ENCODE measurements at regions not wholly inside any gene's neighbourhood (a gene's known extent, or its start where the extent isn't known, plus 50 kb on each side); places are given as distances from the start of the nearest gene placed in this dataset.
A peak's percentile ranks its signal among the peaks of the same experiment; 100 is the strongest.

GRCh38 chr18:45231617-45232016, 383.7 kb upstream of the SLC14A2 start:
- FAIRE-seq, result no peak

- no peak for FAIRE-seq
These were observed 383.2 kb upstream of the SLC14A2 start for GRCh38 chr18:45232061-45232460.

GRCh38 chr18:45236676-45237075, 378.6 kb upstream of the SLC14A2 start:
- FAIRE-seq, result no peak

GRCh38 chr18:45237343-45238098, 377.8 kb upstream of the SLC14A2 start:
- FAIRE-seq, result no peak

GRCh38 chr18:45241271-45241670, 374.0 kb upstream of the SLC14A2 start:
- FAIRE-seq, result no peak

- no peak for FAIRE-seq
These were observed 373.2 kb upstream of the SLC14A2 start for GRCh38 chr18:45241982-45242565.

- FAIRE-seq, result no peak
These were observed 371.8 kb upstream of the SLC14A2 start for GRCh38 chr18:45243340-45244110.

- FAIRE-seq, result no peak
These were observed 370.2 kb upstream of the SLC14A2 start for GRCh38 chr18:45245091-45245511.

GRCh38 chr18:45248240-45248903, 366.9 kb upstream of the SLC14A2 start:
- FAIRE-seq, result no peak

- peak; percentile 84 for FAIRE-seq
These were observed 366.0 kb upstream of the SLC14A2 start for GRCh38 chr18:45249246-45249661.

GRCh38 chr18:45250479-45250878, 364.8 kb upstream of the SLC14A2 start:
- no peak for FAIRE-seq

- no peak for FAIRE-seq
These were observed 364.0 kb upstream of the SLC14A2 start for GRCh38 chr18:45251236-45251635.

GRCh38 chr18:45252474-45252873, 362.8 kb upstream of the SLC14A2 start:
- no peak for FAIRE-seq

GRCh38 chr18:45253056-45253565, 362.2 kb upstream of the SLC14A2 start:
- no peak for FAIRE-seq

- FAIRE-seq, result no peak
These were observed 361.1 kb upstream of the SLC14A2 start for GRCh38 chr18:45253973-45254708.

GRCh38 chr18:45254709-45255082, 360.6 kb upstream of the SLC14A2 start:
- FAIRE-seq, result no peak

- FAIRE-seq, result no peak
These were observed 359.9 kb upstream of the SLC14A2 start for GRCh38 chr18:45255197-45255890.

- no peak for FAIRE-seq
These were observed 355.2 kb upstream of the SLC14A2 start for GRCh38 chr18:45260125-45260524.

GRCh38 chr18:45266023-45266422, 349.3 kb upstream of the SLC14A2 start:
- no peak for FAIRE-seq

- peak; percentile 95 for FAIRE-seq
These were observed 347.7 kb upstream of the SLC14A2 start for GRCh38 chr18:45267622-45268021.

- no peak for FAIRE-seq
These were observed 346.7 kb upstream of the SLC14A2 start for GRCh38 chr18:45268583-45268982.

Data from endometrium (tissue), 2 donors.